ENCODE measurements at regions not wholly inside any gene's neighbourhood (a gene's known extent, or its start where the extent isn't known, plus 50 kb on each side); places are given as distances from the start of the nearest gene placed in this dataset.

DNA sequence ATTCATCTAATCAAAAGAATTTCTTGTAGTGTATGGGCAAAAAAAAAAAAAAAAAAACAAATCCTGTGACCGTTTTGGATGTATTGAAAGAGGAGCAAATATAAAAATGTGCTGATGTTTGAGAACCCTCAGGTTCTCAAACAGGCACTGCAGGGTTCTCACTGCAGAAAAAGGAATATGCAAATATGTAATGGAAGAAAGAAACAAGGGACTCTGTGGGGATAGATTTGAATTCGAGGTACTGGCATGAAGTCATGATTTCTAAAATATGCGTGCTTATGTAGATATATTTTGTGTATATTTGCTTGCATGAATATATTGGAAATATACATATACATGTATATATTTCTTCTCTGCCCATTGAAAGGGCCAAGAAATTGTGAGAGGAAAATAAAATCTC, 365.0 kb upstream of the RUNX1 start:
- no peaks in the 10 kb centered on the region for H3F3A ChIP-seq (ENCODE audit: insufficient read depth)
- no peak for TF ChIP-seq EZH2phosphoT487 (IDR thresholded peaks at IDR 0.05; ENCODE audit: insufficient read depth, low read depth)
- TF ChIP-seq EZH2 (IDR thresholded peaks at IDR 0.05; ENCODE audit: insufficient read depth, poor library complexity, severe bottlenecking): no peak
- no peaks in the 10 kb centered on the region for H3K9me2 ChIP-seq (ENCODE audit: insufficient read depth)
- H3K27ac ChIP-seq: no peak overlapping the region
- no peaks in the 10 kb centered on the region for H3K4me1 ChIP-seq (ENCODE audit: insufficient read depth)
- in situ Hi-C loops (cut with MboI): loop anchor here (25.0 kb wide), 1 partner anchor 423 kb away; no protein-coding TSS in a partner anchor
- H3K4me2 ChIP-seq (ENCODE audit: unreplicated experiment): no peak overlapping the region
- H3K36me3 ChIP-seq (ENCODE audit: low read depth): no peaks in the 10 kb centered on the region
- H3K9ac ChIP-seq: no peak overlapping the region
- no peak overlapping the region for H2AFZ ChIP-seq
- no peak for DNase-seq
- no peaks in the 10 kb centered on the region for H3K27me3 ChIP-seq (replicated peaks; ENCODE audit: insufficient read depth)
- no peaks in the 10 kb centered on the region for H4K20me1 ChIP-seq (ENCODE audit: insufficient read depth)
- H3K9me3 ChIP-seq (ENCODE audit: low read depth): no peaks in the 10 kb centered on the region
- no peaks in the 10 kb centered on the region for H3K79me2 ChIP-seq (ENCODE audit: insufficient read depth)
- no peak overlapping the region for H3K4me3 ChIP-seq
- WGBS, 2 experiments (ENCODE audit: low coverage in 1 of 2, low lambda C conversion rate in 2 of 2, missing lambda C conversion rate in 2 of 2): 87 to 93% methylated on average over 3 of the region's 3 CpGs

DNA sequence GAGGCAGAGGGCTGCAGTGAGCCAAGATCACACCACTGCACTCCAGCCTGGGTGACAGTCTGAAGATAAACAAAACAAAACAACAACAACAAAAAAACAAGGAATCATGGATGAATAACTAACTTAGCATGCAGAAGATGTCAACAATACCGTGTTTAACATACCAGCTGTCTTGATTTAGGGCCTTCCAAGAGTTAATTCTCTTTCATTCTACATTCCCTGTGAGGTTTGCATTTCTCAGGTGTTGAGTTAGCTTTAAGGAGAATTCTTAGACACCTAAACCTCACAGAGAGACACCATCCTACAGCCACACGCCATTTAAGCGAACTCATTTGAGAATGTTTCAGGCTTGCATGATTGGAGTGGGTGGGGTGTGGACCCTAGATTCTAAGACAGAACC, 363.1 kb upstream of the RUNX1 start:
- Histone ChIP-seq H3K4me1 (ENCODE audit: insufficient read depth) (peaks cover 10% of the 10 kb centered on the region; the same call in 1 of the 2 replicates), H3K36me3 (ENCODE audit: low read depth) (no peaks in the 10 kb centered on the region), H3K27me3 (replicated peaks; ENCODE audit: insufficient read depth) (no peaks in the 10 kb centered on the region), H2AFZ (no peak overlapping the region), H3K4me3 (no peak overlapping the region), H3K4me2 (ENCODE audit: unreplicated experiment) (no peak overlapping the region), H3K79me2 (ENCODE audit: insufficient read depth) (no peaks in the 10 kb centered on the region), H3K9ac (no peak overlapping the region), H3K27ac (no peak overlapping the region), H3K9me3 (ENCODE audit: low read depth) (no peaks in the 10 kb centered on the region), H3F3A (ENCODE audit: insufficient read depth) (peaks cover 6% of the 10 kb centered on the region; the same call in 1 of the 2 replicates), H4K20me1 (ENCODE audit: insufficient read depth) (no peaks in the 10 kb centered on the region), H3K9me2 (ENCODE audit: insufficient read depth) (no peaks in the 10 kb centered on the region)
- no peak for DNase-seq
- TF ChIP-seq EZH2 (IDR thresholded peaks at IDR 0.05; ENCODE audit: insufficient read depth, poor library complexity, severe bottlenecking): no peak
- no peak for TF ChIP-seq EZH2phosphoT487 (IDR thresholded peaks at IDR 0.05; ENCODE audit: insufficient read depth, low read depth)
- in situ Hi-C loops (cut with MboI): loop anchor here (25.0 kb wide), 1 partner anchor 425 kb away; no protein-coding TSS in a partner anchor
- 99 to 100% methylated on average over 3 of the region's 3 CpGs for WGBS, 2 experiments (ENCODE audit: low coverage in 1 of 2, low lambda C conversion rate in 2 of 2, missing lambda C conversion rate in 2 of 2)

DNA sequence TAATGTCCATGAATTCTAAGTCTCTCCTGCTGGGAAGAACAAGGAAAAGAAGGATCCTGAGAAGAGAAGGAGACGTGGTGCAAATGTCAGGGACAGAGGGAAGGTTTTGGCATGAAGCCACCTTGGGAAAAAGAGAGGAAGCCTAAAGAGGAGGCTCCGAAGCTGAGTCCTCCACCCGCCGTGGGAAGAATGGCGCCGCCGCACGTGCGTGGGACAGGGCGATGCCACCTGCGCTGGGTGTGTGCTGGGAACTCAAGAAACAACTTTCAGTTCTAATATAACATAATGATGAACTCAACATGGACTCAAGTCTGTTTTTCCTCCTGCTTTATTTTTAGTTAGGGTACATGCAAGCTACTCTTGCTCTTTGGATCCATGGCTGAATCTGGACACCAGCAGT, 362.3 kb upstream of the RUNX1 start:
- no peak overlapping the region for H3K4me2 ChIP-seq (ENCODE audit: unreplicated experiment)
- peaks cover 6% of the 10 kb centered on the region; the same call in 1 of the 2 replicates for H3F3A ChIP-seq (ENCODE audit: insufficient read depth)
- H4K20me1 ChIP-seq (ENCODE audit: insufficient read depth): no peaks in the 10 kb centered on the region
- no peaks in the 10 kb centered on the region for H3K79me2 ChIP-seq (ENCODE audit: insufficient read depth)
- 97 to 98% methylated on average over 11 of the region's 11 CpGs for WGBS, 2 experiments (ENCODE audit: low coverage in 1 of 2, low lambda C conversion rate in 2 of 2, missing lambda C conversion rate in 2 of 2)
- no peak overlapping the region for H3K4me3 ChIP-seq
- TF ChIP-seq EZH2 (IDR thresholded peaks at IDR 0.05; ENCODE audit: insufficient read depth, poor library complexity, severe bottlenecking) (no peak), EZH2phosphoT487 (IDR thresholded peaks at IDR 0.05; ENCODE audit: insufficient read depth, low read depth) (no peak)
- H3K36me3 ChIP-seq (ENCODE audit: low read depth): no peaks in the 10 kb centered on the region
- H3K27ac ChIP-seq: no peak overlapping the region
- H3K9me2 ChIP-seq (ENCODE audit: insufficient read depth): no peaks in the 10 kb centered on the region
- peaks cover 10% of the 10 kb centered on the region; the same call in 1 of the 2 replicates for H3K4me1 ChIP-seq (ENCODE audit: insufficient read depth)
- H3K9ac ChIP-seq: no peak overlapping the region
- in situ Hi-C loops (cut with MboI): loop anchor here (25.0 kb wide), 1 partner anchor 426 kb away; no protein-coding TSS in a partner anchor
- no peak overlapping the region for H2AFZ ChIP-seq
- no peaks in the 10 kb centered on the region for H3K27me3 ChIP-seq (replicated peaks; ENCODE audit: insufficient read depth)
- H3K9me3 ChIP-seq (ENCODE audit: low read depth): no peaks in the 10 kb centered on the region
- no peak for DNase-seq

DNA sequence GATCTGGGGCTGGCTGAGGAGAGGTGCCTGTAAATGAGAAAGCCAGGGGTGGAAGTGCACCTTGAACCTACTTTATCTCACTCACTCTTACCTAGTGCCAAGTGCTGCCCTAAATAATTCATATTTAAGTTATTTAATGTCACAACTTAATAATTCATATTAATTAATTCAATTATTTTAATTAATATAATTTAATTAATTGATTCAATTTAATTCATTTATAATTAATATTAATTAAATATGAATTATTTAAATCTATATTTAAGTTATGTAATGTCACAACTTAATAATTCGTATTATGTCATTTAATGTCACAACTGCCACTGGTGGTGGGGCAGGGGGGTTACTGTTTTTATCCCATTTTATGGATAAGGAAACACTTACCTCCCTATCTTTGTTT, 361.6 kb upstream of the RUNX1 start:
- no peak overlapping the region for H3K4me2 ChIP-seq (ENCODE audit: unreplicated experiment)
- H4K20me1 ChIP-seq (ENCODE audit: insufficient read depth): no peaks in the 10 kb centered on the region
- peaks cover 6% of the 10 kb centered on the region; the same call in 1 of the 2 replicates for H3F3A ChIP-seq (ENCODE audit: insufficient read depth)
- in situ Hi-C loops (cut with MboI): loop anchor here (25.0 kb wide), 1 partner anchor 427 kb away; no protein-coding TSS in a partner anchor
- TF ChIP-seq EZH2phosphoT487 (IDR thresholded peaks at IDR 0.05; ENCODE audit: insufficient read depth, low read depth) (no peak), EZH2 (IDR thresholded peaks at IDR 0.05; ENCODE audit: insufficient read depth, poor library complexity, severe bottlenecking) (no peak)
- H3K79me2 ChIP-seq (ENCODE audit: insufficient read depth): no peaks in the 10 kb centered on the region
- H3K27ac ChIP-seq: no peak overlapping the region
- H2AFZ ChIP-seq: no peak overlapping the region
- no peaks in the 10 kb centered on the region for H3K36me3 ChIP-seq (ENCODE audit: low read depth)
- H3K9ac ChIP-seq: no peak overlapping the region
- no peaks in the 10 kb centered on the region for H3K27me3 ChIP-seq (replicated peaks; ENCODE audit: insufficient read depth)
- 93 to 100% methylated on average over 1 of the region's 1 CpG for WGBS, 2 experiments (ENCODE audit: low coverage in 1 of 2, low lambda C conversion rate in 2 of 2, missing lambda C conversion rate in 2 of 2)
- no peak for DNase-seq
- no peaks in the 10 kb centered on the region for H3K9me2 ChIP-seq (ENCODE audit: insufficient read depth)
- H3K4me3 ChIP-seq: no peak overlapping the region
- H3K4me1 ChIP-seq (ENCODE audit: insufficient read depth): peaks cover 10% of the 10 kb centered on the region; the same call in 1 of the 2 replicates
- no peaks in the 10 kb centered on the region for H3K9me3 ChIP-seq (ENCODE audit: low read depth)
